Right ventricle myocardium inferior (tissue), 1 donor: ENCODE measurements at regions not wholly inside any gene's neighbourhood (a gene's known extent, or its start where the extent isn't known, plus 50 kb on each side); places are given as distances from the start of the nearest gene placed in this dataset.
"Not testable (repeated sequence)": the region's sequence is repeated elsewhere in the genome, so short reads cannot be mapped to it uniquely, and the experiment has no call there.

Source experiments
- ATAC-seq: fragments of 200-7000 bp; cut with Tn5 transposase; one replicate; pipeline ENCODE4 v1.9.1; 2020; ENCODE audit warnings: mild to moderate bottlenecking, moderate library complexity
- DNase-seq: peaks from one replicate; pipeline ENCODE4 v3.0.0; 2021; ENCODE audit errors: missing footprints
- intact Hi-C: fragments of 100-400 bp; cut with DNase I; formaldehyde crosslinking; loops from one replicate; pipeline ENCODE4 v1.11.0; 2022
- donor health status: DM: no; HTN: yes; CAD: no; lungs with severe emphysema.

DNA sequence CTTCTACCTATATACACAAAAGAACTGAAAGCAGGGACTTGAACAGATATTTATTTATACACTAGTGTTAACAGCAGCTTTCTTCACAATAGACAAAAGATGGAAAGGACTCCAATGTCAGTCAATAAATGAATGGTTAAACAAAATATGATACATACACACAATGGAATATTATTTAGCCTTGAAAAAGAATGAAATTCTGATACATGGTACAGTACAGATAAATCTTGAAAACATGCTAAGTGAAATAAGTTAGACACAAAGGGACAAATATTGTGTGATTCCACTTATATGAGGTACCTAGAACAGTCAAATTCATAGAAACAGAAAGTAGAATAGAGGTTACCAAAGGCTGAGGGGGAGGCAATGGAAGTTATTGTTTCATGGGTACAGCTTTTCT, 79.8 kb upstream of the ADTRP start:
- no peak for DNase-seq
- intact Hi-C loops, result no loop called here
- no peak for ATAC-seq

DNA sequence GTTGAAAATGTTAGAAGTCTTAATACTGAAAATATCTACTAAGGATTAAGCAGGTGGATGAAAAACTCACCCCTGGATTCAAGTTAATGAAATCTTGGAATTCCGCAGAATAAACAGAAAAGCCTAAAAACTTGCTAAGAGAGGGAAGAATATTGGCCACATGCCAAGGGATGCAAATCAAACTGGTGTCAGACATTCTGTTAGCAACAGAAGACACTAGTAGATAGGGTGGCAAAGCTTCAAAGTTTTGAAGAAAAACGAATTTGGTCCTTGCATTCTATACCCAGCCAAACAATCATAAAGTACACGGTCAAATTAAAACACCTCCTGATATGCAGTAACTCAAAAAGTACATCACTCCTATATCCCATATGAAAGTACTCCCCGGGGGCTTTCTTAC, 77.1 kb upstream of the ADTRP start:
- ATAC-seq, result no peak
- intact Hi-C loops, result no loop called here
- DNase-seq, result no peak

DNA sequence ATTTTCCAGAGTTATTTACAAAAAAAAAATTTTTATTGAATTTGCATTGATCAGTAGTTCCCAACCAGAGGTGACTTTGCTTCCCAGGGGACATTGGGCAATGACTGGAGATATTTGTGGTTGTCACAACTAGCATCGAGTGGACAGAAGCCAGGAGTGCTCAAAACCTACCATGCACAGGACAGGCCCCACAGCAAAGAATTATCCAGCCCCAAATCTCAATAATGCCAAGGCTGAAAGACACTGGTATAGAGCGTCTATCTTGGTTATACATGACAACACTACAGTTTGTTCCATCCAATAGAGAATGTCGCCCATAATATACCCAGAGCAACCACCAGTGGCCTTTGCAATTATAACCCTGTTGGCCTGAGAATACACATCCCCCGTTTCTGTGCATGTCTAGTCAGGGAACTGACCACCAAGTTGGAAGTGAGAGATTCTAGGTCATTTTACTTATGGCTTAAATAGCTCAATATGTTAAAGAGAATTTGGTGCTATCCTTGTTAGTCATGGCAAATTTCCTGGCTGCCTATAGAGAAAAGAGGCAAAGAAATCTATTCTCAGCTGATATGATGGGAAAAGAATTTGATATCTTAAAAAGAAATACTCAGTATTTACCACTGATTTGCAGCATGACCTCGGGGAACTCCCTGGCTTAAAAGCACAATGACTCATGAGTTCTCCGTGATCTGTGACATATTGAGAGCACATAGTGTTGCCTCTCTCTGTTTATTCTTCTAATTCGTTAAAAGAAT, 76.0 kb upstream of the ADTRP start:
- intact Hi-C loops, result no loop called here
- DNase-seq (no peak), ATAC-seq (peak; percentile 44)

GRCh38 chr6:11853678-11854407, 75.2 kb upstream of the ADTRP start:
- intact Hi-C loops, result no loop called here
- ATAC-seq, result no peak
- DNase-seq, result no peak

GRCh38 chr6:11852061-11852651, 73.6 kb upstream of the ADTRP start:
- no peak for DNase-seq
- intact Hi-C loops, result no loop called here
- no peak for ATAC-seq

DNA sequence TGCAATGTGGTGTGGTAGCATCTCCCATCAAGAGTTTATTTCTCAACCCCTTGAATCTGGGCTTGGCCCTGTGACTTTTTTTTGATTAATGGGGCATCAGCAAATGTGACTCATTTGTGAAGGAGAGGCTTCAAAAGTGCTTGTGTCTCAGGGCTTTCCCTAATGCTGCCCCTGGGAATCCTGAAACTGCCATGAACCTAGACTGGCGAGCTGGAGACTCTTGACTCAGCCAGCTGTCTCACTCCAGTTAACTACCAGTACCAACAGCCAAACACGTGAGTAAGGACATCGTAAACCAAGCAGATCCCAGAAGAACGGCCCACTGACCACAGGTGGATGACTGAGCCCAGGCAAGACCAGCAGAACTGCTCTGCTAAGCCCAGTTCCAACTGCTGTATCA, 72.8 kb upstream of the ADTRP start:
- ATAC-seq (no peak), DNase-seq (no peak)
- intact Hi-C loops, result no loop called here

GRCh38 chr6:11848852-11849731, 70.5 kb upstream of the ADTRP start:
- DNase-seq (no peak), ATAC-seq (no peak)
- intact Hi-C loops, result no loop called here

GRCh38 chr6:11848346-11848651, 69.7 kb upstream of the ADTRP start:
- DNase-seq (no peak), ATAC-seq (no peak)

DNA sequence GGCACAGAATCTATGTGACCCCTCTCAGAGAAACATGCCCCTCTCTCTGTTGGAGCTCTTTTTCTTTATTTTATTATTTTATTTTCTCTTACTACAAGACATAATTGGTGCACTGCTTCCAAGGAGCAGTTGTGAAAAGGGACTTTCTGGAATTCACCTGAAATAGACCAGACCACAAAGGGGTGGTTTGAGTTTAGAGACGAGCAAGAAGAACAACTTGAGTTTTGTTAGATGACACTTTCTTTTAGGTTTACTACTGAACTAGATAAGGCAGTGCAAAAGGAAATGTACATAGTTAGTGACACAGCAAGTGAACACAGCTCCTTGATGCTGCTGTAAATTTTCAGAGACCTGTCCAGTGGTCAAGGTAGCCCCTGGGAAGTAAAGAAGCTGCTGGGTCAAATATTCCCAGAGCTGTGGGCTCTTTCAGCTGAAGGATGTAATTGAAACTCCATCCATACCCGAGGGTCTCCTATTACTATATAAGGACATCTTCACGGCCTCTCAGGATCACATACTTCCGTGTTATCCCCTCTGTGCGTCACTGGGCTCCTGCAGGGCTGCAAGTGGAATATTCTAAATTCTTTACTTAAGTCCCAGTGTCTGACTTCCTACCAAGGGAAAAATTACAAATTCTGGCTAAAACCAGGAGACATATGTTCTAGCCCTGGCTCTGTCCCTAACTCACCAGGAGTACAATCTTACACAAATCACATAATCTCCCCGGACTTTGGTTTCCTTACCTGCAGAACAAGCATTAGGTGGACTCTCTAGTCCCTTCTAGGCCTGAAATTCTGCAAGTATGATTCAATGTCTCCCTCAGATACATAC, 69.1 kb upstream of the ADTRP start:
- intact Hi-C loops, result no loop called here
- DNase-seq (no peak), ATAC-seq (no peak)

More at GRCh38 chr6:11848346-11848651, 69.7 kb upstream of the ADTRP start:
- intact Hi-C loops, result no loop called here

- DNase-seq, intact Hi-C loops, ATAC-seq: not testable (repeated sequence)
Measured at GRCh38 chr6:11847068-11847467, 68.5 kb upstream of the ADTRP start.

DNA sequence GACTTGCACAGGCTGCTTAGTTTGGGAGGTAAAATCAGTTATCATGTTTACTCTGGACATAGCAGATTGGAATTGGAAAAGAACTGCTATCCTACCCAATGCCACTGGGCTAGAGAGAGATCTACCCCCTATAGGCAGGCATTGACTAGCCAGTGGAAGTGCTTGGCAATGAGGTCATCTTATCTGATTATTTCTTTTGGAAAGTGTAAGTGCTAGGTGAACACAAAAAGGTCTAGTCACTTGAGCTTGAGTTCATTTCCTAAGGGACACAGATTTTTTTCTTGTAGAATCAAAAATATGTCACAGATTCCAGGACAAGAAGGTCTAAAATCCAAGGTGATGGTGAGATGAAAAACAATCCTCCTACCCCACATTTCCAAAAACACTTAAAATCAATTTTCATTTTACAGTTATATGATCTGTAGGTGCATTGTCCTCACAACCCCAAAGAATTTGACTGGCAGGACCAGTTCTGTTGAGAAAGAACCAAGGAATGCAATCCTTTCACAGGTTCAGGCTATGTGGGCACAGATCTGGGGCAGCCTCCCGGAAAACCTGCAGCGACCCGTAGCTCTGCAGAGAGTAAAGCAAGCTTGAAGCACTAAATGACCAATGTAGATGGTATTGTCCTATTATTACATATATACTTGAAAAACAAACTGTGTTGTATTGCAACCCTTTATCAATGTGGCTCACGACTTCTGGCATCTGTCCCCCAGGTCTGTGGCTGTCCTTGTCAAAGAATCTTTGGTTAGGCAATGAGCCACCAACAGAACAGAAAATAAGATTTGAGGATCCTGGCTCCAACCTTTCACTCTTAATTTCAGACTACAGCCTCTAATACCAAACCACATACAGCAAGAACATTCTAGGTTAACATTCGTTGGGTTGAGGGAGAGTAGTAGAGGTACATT, 67.3 kb upstream of the ADTRP start:
- ATAC-seq (no peak), DNase-seq (no peak)
- intact Hi-C loops, result no loop called here

DNA sequence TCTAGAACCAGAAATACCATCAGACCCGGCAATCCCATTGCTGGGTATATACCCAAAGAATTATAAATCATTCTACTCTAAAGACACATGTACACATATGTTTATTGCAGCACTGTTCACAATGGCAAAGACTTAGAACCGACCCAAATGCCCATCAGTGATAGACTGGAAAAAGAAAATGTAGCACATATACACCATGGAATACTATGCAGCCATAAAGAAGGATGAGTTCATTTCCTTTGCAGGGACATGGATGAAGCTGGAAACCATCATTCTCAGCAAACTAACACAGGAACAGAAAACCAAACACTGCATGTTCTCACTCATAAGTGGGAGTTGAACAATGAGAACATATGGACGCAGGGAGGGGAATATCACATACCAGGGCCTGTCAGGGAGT, 64.2 kb upstream of the ADTRP start:
- ATAC-seq, intact Hi-C loops, DNase-seq: not testable (repeated sequence)

- DNase-seq, result no peak
- ATAC-seq, result peak; percentile 69
- intact Hi-C loops, result no loop called here
Measured at GRCh38 chr6:11835065-11835464, 56.5 kb upstream of the ADTRP start.

DNA sequence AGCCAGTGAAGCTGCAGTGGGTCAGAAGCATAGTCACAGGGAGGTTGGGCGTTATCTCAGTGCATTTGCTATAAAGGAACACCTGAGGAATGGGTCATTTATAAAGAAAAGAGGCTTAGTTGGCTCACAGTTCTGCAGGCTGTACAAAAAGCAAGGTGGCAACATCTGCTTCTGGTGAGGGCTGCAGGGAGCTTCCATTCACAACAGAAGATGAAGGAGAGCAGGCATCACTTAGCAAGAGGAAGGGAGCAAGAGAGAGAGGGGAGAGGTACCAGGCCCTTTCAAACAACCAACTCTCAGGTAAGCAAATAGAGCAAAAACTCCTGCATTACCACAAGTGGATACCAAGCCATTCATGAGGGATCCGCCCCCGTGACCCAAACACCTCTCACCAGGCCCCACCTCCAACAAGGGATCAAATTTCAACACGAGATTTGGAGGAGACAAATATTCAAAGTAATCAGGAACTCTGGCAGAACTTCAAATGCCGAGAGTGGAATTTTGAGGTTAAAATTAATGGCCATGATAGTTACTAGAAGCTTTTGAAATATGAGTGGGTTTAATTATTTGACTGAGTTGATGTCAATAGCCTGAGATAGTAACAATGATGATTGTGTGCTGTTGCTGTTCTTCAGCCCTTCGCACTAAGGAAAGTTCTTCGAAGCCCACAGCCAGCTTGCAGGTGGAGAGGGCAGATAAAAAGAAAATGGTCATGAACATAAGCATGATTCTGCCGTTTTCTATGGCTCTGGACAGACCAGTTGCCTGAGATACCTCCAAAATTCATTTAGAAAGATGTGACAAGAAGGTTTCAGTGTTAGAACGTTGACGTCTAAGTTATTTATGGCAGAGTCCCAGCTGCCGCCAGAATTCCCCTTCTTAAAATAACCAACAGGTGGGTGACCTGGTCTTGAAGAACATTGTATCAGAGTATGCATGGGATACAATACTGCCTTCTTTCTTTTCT, 55.3 kb upstream of the ADTRP start:
- ATAC-seq, result no peak
- DNase-seq, result no peak
- intact Hi-C loops, result no loop called here

DNA sequence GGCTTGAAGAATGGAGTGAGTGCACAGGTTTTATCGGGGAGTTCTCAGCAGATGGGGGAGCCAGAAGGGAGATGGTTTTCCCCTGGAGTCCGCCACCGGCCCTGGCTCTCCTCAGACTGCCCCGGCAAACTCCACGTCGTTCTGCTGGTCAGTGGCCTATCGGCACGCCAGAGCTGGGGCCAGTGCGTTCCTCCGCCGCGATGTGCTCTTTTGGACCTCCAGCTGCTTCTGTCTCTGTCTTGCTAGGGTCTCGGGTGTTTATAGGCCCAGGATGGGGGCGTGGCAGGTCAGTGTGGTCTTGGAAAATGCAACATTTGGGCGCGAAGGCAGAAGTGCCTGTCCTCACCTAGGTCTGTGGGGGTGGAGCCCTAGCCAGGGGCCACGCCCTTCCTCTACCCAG, 53.0 kb upstream of the ADTRP start:
- DNase-seq, result no peak
- intact Hi-C loops, result no loop called here
- no peak for ATAC-seq

DNA sequence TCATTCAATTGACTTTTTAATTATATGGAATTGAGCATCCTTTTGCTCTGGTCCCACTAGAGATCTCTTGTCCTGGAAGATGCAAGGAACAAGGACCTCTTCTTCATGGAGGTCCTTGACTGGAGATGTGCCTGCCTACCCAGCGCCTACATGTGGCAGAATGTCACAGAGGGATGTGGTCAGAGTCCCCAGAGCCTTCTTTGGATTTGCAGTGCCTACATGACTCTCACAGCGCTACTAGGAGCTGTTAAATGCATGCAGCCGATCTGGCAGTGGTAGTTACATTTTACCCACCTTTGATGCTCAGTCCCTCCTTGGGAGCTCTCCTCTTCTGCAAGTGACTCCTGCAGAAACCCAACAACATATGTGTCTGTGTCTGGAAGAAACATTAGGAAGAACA, 51.9 kb upstream of the ADTRP start:
- no peak for DNase-seq
- no peak for ATAC-seq
- intact Hi-C loops, result no loop called here
